ENCODE measurements at regions not wholly inside any gene's neighbourhood (a gene's known extent, or its start where the extent isn't known, plus 50 kb on each side); places are given as distances from the start of the nearest gene placed in this dataset.

DNA sequence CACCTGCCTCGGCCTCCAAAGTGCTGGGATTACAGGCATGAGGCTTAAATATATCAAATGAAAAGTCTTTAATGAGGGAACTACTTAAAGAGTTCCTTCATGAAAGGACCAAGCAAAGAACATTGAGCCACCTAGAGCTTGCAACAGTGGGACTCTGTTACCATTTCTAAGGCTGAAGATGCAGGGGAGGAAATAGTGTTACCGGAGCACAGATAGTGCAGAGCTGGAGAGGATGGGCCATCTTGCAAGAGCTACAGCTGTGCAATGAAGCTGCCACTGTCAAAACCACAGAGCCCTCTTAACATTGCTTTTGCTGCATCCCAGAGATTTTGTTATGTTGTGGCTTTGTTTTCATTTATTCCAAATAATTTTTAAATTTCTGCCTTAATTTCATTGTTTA is 77.1 kb upstream of the NAA35 start:
- no peaks in the 10 kb centered on the region for H3K36me3 ChIP-seq (replicated peaks in 1 of 2; ENCODE audit: control insufficient read depth in 1 of 2, insufficient read depth in 2 of 2, low read length in 2 of 2)
- H4K20me1 ChIP-seq (ENCODE audit: insufficient read depth, low read length): no peaks in the 10 kb centered on the region
- in situ Hi-C loops (cut with HindIII; ENCODE audit: extremely low pct_ligation_motif_present, low pct_unique_long_range_greater_than_20kb) (no loop called here), intact Hi-C loops (cut with micrococcal nuclease; ENCODE audit: unreplicated experiment) (no loop called here)
- ATAC-seq (no peak), FAIRE-seq (no peak), DNase-seq (ENCODE audit: low spot score) (no peak)
- H3K4me1 ChIP-seq (ENCODE audit: insufficient read depth, low read length): no peaks in the 10 kb centered on the region
- CTCF ChIA-PET (ENCODE audit: low intra/inter-chr PET ratio, low total read pairs): no interaction called here
- 100% methylated on average over 2 of the region's 2 CpGs for WGBS (ENCODE audit: low lambda C conversion rate)
- no peaks in the 10 kb centered on the region for H3K79me2 ChIP-seq (ENCODE audit: insufficient read depth, low read length)
- no peak overlapping the region for H3K9ac ChIP-seq (ENCODE audit: insufficient read depth, low read depth, low read length)
- BruUV-seq (replicated peaks): no TSS peak
- no peak overlapping the region for H3K4me3 ChIP-seq (replicated peaks in 1 of 3; ENCODE audit: insufficient read depth in 1 of 3, low read depth in 2 of 3, low read length in 3 of 3)
- no peak overlapping the region for H3K27ac ChIP-seq (ENCODE audit: extremely low read length, insufficient read depth, low read length)
- H2AFZ ChIP-seq (ENCODE audit: low read length): no peak overlapping the region
- H3K27me3 ChIP-seq (ENCODE audit: control insufficient read depth in 1 of 2, insufficient read depth in 2 of 2, low read length in 2 of 2): no peaks in the 10 kb centered on the region
- TF ChIP-seq, protein P1, sequence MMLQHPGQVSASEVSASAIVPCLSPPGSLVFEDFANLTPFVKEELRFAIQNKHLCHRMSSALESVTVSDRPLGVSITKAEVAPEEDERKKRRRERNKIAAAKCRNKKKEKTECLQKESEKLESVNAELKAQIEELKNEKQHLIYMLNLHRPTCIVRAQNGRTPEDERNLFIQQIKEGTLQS (CRISPR knock-in tag; IDR thresholded peaks at IDR 0.05): no peak
- TF ChIP-seq ZNF816 (CRISPR knock-in tag; IDR thresholded peaks at IDR 0.05; ENCODE audit: borderline replicate concordance) (no peak), GLI4 (CRISPR knock-in tag; IDR thresholded peaks at IDR 0.05; ENCODE audit: borderline replicate concordance) (no peak), ZNF207 (IDR thresholded peaks at IDR 0.05; ENCODE audit: borderline replicate concordance) (no peak), ZNF740 (CRISPR knock-in tag; IDR thresholded peaks at IDR 0.05) (no peak), ZNF432 (CRISPR knock-in tag; IDR thresholded peaks at IDR 0.05; ENCODE audit: borderline replicate concordance) (no peak), JDP2 (CRISPR knock-in tag; IDR thresholded peaks at IDR 0.05; ENCODE audit: borderline replicate concordance) (no peak), FLYWCH1 (CRISPR knock-in tag; IDR thresholded peaks at IDR 0.05) (no peak), ZNF530 (CRISPR knock-in tag; IDR thresholded peaks at IDR 0.05; ENCODE audit: low read depth) (no peak), XRCC5 (optimal IDR thresholded peaks at IDR 0.05; ENCODE audit: low read length) (no peak)
- TF ChIP-seq, protein P2, sequence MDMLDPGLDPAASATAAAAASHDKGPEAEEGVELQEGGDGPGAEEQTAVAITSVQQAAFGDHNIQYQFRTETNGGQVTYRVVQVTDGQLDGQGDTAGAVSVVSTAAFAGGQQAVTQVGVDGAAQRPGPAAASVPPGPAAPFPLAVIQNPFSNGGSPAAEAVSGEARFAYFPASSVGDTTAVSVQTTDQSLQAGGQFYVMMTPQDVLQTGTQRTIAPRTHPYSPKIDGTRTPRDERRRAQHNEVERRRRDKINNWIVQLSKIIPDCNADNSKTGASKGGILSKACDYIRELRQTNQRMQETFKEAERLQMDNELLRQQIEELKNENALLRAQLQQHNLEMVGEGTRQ (IDR thresholded peaks at IDR 0.05; ENCODE audit: low read depth, low read length): no peak
- TF ChIP-seq, protein P2 (CRISPR knock-in tag; IDR thresholded peaks at IDR 0.05; ENCODE audit: borderline replicate concordance): no peak
- TF ChIP-seq, protein P3, sequence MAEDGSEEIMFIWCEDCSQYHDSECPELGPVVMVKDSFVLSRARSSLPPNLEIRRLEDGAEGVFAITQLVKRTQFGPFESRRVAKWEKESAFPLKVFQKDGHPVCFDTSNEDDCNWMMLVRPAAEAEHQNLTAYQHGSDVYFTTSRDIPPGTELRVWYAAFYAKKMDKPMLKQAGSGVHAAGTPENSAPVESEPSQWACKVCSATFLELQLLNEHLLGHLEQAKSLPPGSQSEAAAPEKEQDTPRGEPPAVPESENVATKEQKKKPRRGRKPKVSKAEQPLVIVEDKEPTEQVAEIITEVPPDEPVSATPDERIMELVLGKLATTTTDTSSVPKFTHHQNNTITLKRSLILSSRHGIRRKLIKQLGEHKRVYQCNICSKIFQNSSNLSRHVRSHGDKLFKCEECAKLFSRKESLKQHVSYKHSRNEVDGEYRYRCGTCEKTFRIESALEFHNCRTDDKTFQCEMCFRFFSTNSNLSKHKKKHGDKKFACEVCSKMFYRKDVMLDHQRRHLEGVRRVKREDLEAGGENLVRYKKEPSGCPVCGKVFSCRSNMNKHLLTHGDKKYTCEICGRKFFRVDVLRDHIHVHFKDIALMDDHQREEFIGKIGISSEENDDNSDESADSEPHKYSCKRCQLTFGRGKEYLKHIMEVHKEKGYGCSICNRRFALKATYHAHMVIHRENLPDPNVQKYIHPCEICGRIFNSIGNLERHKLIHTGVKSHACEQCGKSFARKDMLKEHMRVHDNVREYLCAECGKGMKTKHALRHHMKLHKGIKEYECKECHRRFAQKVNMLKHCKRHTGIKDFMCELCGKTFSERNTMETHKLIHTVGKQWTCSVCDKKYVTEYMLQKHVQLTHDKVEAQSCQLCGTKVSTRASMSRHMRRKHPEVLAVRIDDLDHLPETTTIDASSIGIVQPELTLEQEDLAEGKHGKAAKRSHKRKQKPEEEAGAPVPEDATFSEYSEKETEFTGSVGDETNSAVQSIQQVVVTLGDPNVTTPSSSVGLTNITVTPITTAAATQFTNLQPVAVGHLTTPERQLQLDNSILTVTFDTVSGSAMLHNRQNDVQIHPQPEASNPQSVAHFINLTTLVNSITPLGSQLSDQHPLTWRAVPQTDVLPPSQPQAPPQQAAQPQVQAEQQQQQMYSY (CRISPR knock-in tag; IDR thresholded peaks at IDR 0.05): no peak
- H3K4me2 ChIP-seq (ENCODE audit: low read depth, low read length): no peak overlapping the region
- POLR2A ChIA-PET: no interaction called here
- no peaks in the 10 kb centered on the region for H3K9me3 ChIP-seq (ENCODE audit: low read length)
